ENCODE measurements at regions not wholly inside any gene's neighbourhood (a gene's known extent, or its start where the extent isn't known, plus 50 kb on each side); places are given as distances from the start of the nearest gene placed in this dataset.
"Not testable (repeated sequence)": the region's sequence is repeated elsewhere in the genome, so short reads cannot be mapped to it uniquely, and the experiment has no call there.

DNA sequence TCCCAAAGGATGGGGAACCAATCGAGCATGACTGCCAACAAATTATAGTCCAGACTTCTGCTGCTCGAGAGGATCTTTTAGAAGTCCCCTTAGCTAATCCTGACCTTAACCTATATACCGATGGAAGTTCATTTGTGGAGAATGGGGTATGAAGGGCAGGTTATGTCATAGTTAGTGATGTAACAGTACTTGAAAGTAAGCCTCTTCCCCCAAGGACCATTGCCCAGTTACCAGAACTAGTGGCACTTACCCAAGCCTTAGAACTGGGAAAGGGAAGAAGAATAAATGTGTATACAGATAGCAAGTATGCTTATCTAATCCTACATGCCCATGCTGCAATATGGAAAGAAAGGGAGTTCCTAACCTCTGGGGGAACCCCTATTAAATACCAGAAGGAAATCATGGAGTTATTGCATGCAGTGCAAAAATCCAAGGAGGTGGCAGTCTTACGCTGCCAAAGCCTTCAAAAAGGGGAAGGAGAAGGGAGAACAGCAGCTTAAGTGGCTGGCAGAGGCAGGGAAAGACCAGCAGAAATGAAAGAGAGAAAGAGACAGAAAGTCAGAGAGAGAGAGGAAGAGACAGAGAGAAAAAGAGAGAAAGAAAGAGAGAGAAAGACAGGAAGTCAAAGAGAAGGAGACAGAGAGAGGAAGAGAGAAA is 224.4 kb upstream of the SLC8A1 start:
- not testable (repeated sequence) for TF ChIP-seq POLR2A, EP300 (IDR thresholded peaks at IDR 0.05)
- TF ChIP-seq, protein P1, sequence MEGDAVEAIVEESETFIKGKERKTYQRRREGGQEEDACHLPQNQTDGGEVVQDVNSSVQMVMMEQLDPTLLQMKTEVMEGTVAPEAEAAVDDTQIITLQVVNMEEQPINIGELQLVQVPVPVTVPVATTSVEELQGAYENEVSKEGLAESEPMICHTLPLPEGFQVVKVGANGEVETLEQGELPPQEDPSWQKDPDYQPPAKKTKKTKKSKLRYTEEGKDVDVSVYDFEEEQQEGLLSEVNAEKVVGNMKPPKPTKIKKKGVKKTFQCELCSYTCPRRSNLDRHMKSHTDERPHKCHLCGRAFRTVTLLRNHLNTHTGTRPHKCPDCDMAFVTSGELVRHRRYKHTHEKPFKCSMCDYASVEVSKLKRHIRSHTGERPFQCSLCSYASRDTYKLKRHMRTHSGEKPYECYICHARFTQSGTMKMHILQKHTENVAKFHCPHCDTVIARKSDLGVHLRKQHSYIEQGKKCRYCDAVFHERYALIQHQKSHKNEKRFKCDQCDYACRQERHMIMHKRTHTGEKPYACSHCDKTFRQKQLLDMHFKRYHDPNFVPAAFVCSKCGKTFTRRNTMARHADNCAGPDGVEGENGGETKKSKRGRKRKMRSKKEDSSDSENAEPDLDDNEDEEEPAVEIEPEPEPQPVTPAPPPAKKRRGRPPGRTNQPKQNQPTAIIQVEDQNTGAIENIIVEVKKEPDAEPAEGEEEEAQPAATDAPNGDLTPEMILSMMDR (IDR thresholded peaks at IDR 0.05), result not testable (repeated sequence)
